ENCODE measurements at regions not wholly inside any gene's neighbourhood (a gene's known extent, or its start where the extent isn't known, plus 50 kb on each side); places are given as distances from the start of the nearest gene placed in this dataset.

DNA sequence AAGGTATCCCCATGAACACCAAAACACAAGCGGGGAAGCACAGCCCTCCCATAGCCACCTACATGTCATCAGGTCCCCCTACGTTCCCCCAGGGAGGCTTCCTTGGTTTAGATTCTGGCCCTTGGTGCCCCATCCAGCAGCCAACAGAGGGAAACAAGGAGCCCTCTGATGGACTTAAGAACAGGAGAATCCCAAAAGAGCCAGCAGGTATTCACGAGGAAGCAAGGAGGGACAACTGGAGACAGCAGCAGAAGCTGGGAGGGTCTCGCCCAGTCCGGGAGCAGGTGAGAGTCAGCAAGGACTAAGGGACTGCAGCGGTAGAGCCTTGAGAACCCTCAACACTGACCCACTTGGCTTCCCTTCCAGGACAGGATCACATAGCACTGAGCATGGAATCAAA is 58.4 kb upstream of the TOP1 start:
- CTCF ChIA-PET, result interaction anchor here (1.0 to 3.1 kb wide), 3 partner anchors 21 to 125 kb away, joined by 4 to 27 read pairs (median 4); no protein-coding TSS in a partner anchor
- Histone ChIP-seq H3K36me3 (ENCODE audit: insufficient read depth, low read length) (no peaks in the 10 kb centered on the region), H3K27me3 (ENCODE audit: control insufficient read depth in 1 of 2, insufficient read depth in 2 of 2, low read length in 2 of 2) (no peaks in the 10 kb centered on the region), H3K9me3 (ENCODE audit: control insufficient read depth in 1 of 2, insufficient read depth in 1 of 2, low read length in 2 of 2) (no peaks in the 10 kb centered on the region), H3K4me3 (ENCODE audit: low read length) (no peak overlapping the region), H3K4me1 (ENCODE audit: insufficient read depth, low read length) (peaks cover 9% of the 10 kb centered on the region), H3K27ac (ENCODE audit: low read depth in 1 of 2, low read length in 2 of 2) (no peak overlapping the region)
- no peaks in the 10 kb centered on the region for H3K36me3 Mint-ChIP-seq (ENCODE audit: low read depth)
- intact Hi-C loops (cut with DNase I, micrococcal nuclease), result no loop called here
- no peak overlapping the region for H3K4me3 Mint-ChIP-seq
- TF ChIP-seq, protein P1, sequence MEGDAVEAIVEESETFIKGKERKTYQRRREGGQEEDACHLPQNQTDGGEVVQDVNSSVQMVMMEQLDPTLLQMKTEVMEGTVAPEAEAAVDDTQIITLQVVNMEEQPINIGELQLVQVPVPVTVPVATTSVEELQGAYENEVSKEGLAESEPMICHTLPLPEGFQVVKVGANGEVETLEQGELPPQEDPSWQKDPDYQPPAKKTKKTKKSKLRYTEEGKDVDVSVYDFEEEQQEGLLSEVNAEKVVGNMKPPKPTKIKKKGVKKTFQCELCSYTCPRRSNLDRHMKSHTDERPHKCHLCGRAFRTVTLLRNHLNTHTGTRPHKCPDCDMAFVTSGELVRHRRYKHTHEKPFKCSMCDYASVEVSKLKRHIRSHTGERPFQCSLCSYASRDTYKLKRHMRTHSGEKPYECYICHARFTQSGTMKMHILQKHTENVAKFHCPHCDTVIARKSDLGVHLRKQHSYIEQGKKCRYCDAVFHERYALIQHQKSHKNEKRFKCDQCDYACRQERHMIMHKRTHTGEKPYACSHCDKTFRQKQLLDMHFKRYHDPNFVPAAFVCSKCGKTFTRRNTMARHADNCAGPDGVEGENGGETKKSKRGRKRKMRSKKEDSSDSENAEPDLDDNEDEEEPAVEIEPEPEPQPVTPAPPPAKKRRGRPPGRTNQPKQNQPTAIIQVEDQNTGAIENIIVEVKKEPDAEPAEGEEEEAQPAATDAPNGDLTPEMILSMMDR (IDR thresholded peaks at IDR 0.05), result no peak
- no peak for DNase-seq
- H3K27me3 Mint-ChIP-seq, result peaks cover 7% of the 10 kb centered on the region
- no peak for ATAC-seq (ENCODE audit: poor library complexity)
- H3K4me1 Mint-ChIP-seq (ENCODE audit: low read depth), result peaks cover 11% of the 10 kb centered on the region
- POLR2A ChIA-PET, result no interaction called here
- no peaks in the 10 kb centered on the region for H3K9me3 Mint-ChIP-seq
- H3K27ac Mint-ChIP-seq, result no peak overlapping the region

DNA sequence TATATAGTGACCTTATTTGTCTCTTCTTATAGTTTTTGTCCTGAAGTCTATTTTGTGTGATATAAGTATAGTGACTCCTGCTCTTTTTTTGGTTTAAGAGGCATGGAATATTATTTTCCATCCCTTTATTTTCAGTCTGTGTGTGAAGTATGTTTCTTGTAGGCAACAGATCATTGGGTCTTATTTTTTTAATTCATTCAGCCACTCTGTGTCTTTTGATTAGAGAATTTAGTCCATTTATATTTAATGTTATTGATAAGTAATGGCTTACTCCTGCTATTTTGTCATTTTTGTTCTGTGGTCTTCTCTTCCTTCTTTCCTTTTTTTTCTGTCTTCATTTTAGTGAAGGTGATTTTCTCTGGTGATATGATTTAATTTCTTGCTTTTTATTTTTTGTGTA is 51.4 kb upstream of the TOP1 start:
- POLR2A ChIA-PET, result no interaction called here

DNA sequence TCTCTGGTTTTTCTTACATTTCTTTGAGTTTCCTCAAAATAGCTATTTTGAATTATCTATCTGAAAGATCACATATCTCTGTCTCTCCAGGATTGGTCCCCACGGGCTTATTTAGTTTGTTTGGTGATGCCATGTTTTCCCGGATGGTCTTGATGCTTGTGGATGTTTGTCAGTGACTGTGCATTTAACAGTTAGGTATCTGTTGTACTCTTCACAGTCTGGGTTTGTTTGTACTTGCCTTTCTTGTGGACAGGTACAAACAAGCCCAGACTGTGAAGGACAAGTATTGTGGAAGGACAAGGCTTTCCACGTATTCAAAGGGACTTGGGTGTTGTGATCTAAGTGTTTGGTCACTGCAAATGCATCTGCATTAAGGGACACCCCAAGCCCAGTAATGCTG is 49.9 kb upstream of the TOP1 start:
- POLR2A ChIA-PET, result no interaction called here
- H3K4me3 ChIP-seq (ENCODE audit: low read length), result no peak overlapping the region
- DNase-seq, result no peak
- peaks cover 7 to 16% of the 10 kb centered on the region in 2 experiments for H3K9me3 ChIP-seq (ENCODE audit: control insufficient read depth in 1 of 2, insufficient read depth in 1 of 2, low read length in 2 of 2)
- TF ChIP-seq, protein P1 (IDR thresholded peaks at IDR 0.05), result no peak
- no peak overlapping the region for H3K27ac ChIP-seq (ENCODE audit: low read depth in 1 of 2, low read length in 2 of 2)
- Mint-ChIP-seq H3K27me3 (peaks cover 26% of the 10 kb centered on the region), H3K27ac (no peak overlapping the region), H3K4me3 (no peak overlapping the region), H3K36me3 (ENCODE audit: low read depth) (no peaks in the 10 kb centered on the region), H3K9me3 (peaks cover 16% of the 10 kb centered on the region), H3K4me1 (ENCODE audit: low read depth) (no peaks in the 10 kb centered on the region)
- ATAC-seq (ENCODE audit: poor library complexity), result no peak
- CTCF ChIA-PET, result interaction anchor here (1.6 kb wide), 1 partner anchor 16 kb away, joined by 4 read pairs; no protein-coding TSS in a partner anchor
- H3K4me1 ChIP-seq (ENCODE audit: insufficient read depth, low read length), result no peaks in the 10 kb centered on the region
- H3K27me3 ChIP-seq (ENCODE audit: control insufficient read depth in 1 of 2, insufficient read depth in 2 of 2, low read length in 2 of 2), result no peaks in the 10 kb centered on the region
- intact Hi-C loops (cut with DNase I, micrococcal nuclease), result no loop called here
- no peaks in the 10 kb centered on the region for H3K36me3 ChIP-seq (ENCODE audit: insufficient read depth, low read length)

More for the DNA sequence above, 51.4 kb upstream of the TOP1 start:
- no peaks in the 10 kb centered on the region for H3K36me3 Mint-ChIP-seq (ENCODE audit: low read depth)
- Histone ChIP-seq H3K9me3 (ENCODE audit: control insufficient read depth in 1 of 2, insufficient read depth in 1 of 2, low read length in 2 of 2) (peaks cover 7 to 16% of the 10 kb centered on the region in 2 experiments), H3K4me1 (ENCODE audit: insufficient read depth, low read length) (no peaks in the 10 kb centered on the region), H3K27me3 (ENCODE audit: control insufficient read depth in 1 of 2, insufficient read depth in 2 of 2, low read length in 2 of 2) (no peaks in the 10 kb centered on the region), H3K27ac (ENCODE audit: low read depth in 1 of 2, low read length in 2 of 2) (no peak overlapping the region), H3K36me3 (ENCODE audit: insufficient read depth, low read length) (no peaks in the 10 kb centered on the region), H3K4me3 (ENCODE audit: low read length) (no peak overlapping the region)
- ATAC-seq (ENCODE audit: poor library complexity) (no peak), DNase-seq (no peak)
- H3K9me3 Mint-ChIP-seq, result peaks cover 16% of the 10 kb centered on the region
- TF ChIP-seq, protein P1 (IDR thresholded peaks at IDR 0.05), result no peak
- H3K4me1 Mint-ChIP-seq (ENCODE audit: low read depth), result no peaks in the 10 kb centered on the region
- no peak overlapping the region for H3K4me3 Mint-ChIP-seq
- CTCF ChIA-PET, result interaction anchor here (1.6 kb wide), 1 partner anchor 14 kb away, joined by 4 read pairs; no protein-coding TSS in a partner anchor
- intact Hi-C loops (cut with DNase I, micrococcal nuclease), result no loop called here
- H3K27ac Mint-ChIP-seq, result no peak overlapping the region
- peaks cover 26% of the 10 kb centered on the region for H3K27me3 Mint-ChIP-seq

Measured in CD4-positive, alpha-beta T cell (primary cell).